ENCODE measurements at regions not wholly inside any gene's neighbourhood (a gene's known extent, or its start where the extent isn't known, plus 50 kb on each side); places are given as distances from the start of the nearest gene placed in this dataset.
A peak's percentile ranks its signal among the peaks of the same experiment; 100 is the strongest.

GRCh38 chr2:118186858-118187254 is 98.6 kb downstream of the INSIG2 start:
- Histone ChIP-seq H3K9me3 (no peaks in the 10 kb centered on the region), H3K4me1 (no peaks in the 10 kb centered on the region), H3K4me3 (ENCODE audit: low read depth, low read length) (peak overlapping the region; percentile 59), H3K36me3 (ENCODE audit: control insufficient read depth, insufficient read depth, low read length) (no peaks in the 10 kb centered on the region), H3K27me3 (replicated peaks; ENCODE audit: control insufficient read depth, insufficient read depth, low read length) (no peaks in the 10 kb centered on the region)
- ChIA-PET POLR2A (no interaction called here), CTCF (no interaction called here)
- Mint-ChIP-seq H3K4me1 (ENCODE audit: low read depth, unreplicated experiment) (peaks cover 5% of the 10 kb centered on the region), H3K4me3 (ENCODE audit: unreplicated experiment) (peak overlapping the region; percentile 88), H3K9me3 (ENCODE audit: unreplicated experiment) (no peaks in the 10 kb centered on the region), H3K27me3 (ENCODE audit: insufficient read depth, unreplicated experiment) (peaks cover 9% of the 10 kb centered on the region), H3K27ac (ENCODE audit: unreplicated experiment) (peak overlapping the region; percentile 84), H3K36me3 (ENCODE audit: insufficient read depth, unreplicated experiment) (peaks cover 7% of the 10 kb centered on the region)
- BruUV-seq (replicated peaks), result no TSS peak
- DNase-seq, result no peak
- intact Hi-C loops (cut with micrococcal nuclease; ENCODE audit: unreplicated experiment), result loop anchor here (5.0 kb wide), 1 partner anchor 140 kb away; no protein-coding TSS in a partner anchor
- TF ChIP-seq, protein P1, sequence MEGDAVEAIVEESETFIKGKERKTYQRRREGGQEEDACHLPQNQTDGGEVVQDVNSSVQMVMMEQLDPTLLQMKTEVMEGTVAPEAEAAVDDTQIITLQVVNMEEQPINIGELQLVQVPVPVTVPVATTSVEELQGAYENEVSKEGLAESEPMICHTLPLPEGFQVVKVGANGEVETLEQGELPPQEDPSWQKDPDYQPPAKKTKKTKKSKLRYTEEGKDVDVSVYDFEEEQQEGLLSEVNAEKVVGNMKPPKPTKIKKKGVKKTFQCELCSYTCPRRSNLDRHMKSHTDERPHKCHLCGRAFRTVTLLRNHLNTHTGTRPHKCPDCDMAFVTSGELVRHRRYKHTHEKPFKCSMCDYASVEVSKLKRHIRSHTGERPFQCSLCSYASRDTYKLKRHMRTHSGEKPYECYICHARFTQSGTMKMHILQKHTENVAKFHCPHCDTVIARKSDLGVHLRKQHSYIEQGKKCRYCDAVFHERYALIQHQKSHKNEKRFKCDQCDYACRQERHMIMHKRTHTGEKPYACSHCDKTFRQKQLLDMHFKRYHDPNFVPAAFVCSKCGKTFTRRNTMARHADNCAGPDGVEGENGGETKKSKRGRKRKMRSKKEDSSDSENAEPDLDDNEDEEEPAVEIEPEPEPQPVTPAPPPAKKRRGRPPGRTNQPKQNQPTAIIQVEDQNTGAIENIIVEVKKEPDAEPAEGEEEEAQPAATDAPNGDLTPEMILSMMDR (IDR thresholded peaks at IDR 0.05; ENCODE audit: insufficient read depth in 1 of 2, low read depth in 1 of 2, low read length in 1 of 2, severe bottlenecking in 1 of 2, unreplicated experiment in 1 of 2), result no peak

DNA sequence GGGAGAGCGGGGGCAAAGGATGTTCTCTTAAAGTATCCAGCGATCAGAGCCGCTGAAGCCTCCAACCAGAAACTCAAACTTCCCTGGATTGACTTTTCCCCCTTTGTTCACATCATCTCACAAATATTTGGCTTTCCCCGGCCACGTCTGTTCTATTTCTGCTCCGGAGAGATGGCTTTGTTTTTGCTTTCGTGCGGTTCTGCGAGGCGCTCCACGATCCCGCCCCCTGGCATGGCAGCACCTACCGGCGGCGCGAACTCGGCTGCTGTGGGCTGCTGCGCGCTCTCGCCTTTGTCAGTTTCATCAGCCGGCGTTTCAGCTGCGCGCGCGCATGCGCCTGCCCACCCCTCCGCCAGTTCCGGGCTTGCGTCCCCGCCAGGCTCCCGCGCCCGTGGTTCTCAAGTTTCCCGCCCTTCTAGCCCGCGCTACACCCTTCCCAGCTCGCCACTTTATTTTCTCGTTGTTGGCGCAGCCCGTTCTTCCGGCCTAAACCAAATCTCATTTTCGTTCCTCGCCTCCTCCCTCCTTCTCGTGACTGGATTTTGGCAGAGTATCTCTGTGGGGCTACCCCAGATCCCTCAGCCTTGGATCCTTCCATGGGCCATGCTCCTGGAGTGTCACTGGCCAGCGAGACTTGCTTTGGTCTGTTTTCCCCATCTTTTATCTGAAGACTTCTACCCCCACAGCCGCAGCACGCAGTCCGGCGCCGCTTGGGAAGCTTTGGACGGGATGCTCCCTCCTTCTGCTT is 98.0 kb downstream of the INSIG2 start:
- peak; percentile 86 to 88 for DNase-seq
- TF ChIP-seq, protein P1 (IDR thresholded peaks at IDR 0.05; ENCODE audit: insufficient read depth in 1 of 2, low read depth in 1 of 2, low read length in 1 of 2, severe bottlenecking in 1 of 2, unreplicated experiment in 1 of 2), result no peak
- Mint-ChIP-seq H3K36me3 (ENCODE audit: insufficient read depth, unreplicated experiment) (peaks cover 7% of the 10 kb centered on the region), H3K4me3 (ENCODE audit: unreplicated experiment) (peak overlapping the region; percentile 88), H3K4me1 (ENCODE audit: low read depth, unreplicated experiment) (peaks cover 5% of the 10 kb centered on the region), H3K27me3 (ENCODE audit: insufficient read depth, unreplicated experiment) (peaks cover 3% of the 10 kb centered on the region), H3K9me3 (ENCODE audit: unreplicated experiment) (no peaks in the 10 kb centered on the region), H3K27ac (ENCODE audit: unreplicated experiment) (peak overlapping the region; percentile 84)
- ChIA-PET POLR2A (no interaction called here), CTCF (interaction anchor here (0.6 to 1.6 kb wide), 2 partner anchors 140 to 710 kb away, joined by 4 to 9 read pairs; no protein-coding TSS in a partner anchor)
- Histone ChIP-seq H3K4me1 (no peaks in the 10 kb centered on the region), H3K27me3 (replicated peaks; ENCODE audit: control insufficient read depth, insufficient read depth, low read length) (no peaks in the 10 kb centered on the region), H3K36me3 (ENCODE audit: control insufficient read depth, insufficient read depth, low read length) (no peaks in the 10 kb centered on the region), H3K4me3 (ENCODE audit: low read depth, low read length) (peak overlapping the region; percentile 59), H3K9me3 (no peaks in the 10 kb centered on the region)
- intact Hi-C loops (cut with micrococcal nuclease; ENCODE audit: unreplicated experiment), result loop anchor here (5.0 kb wide), 1 partner anchor 139 kb away; no protein-coding TSS in a partner anchor
- BruUV-seq (replicated peaks), result no TSS peak

DNA sequence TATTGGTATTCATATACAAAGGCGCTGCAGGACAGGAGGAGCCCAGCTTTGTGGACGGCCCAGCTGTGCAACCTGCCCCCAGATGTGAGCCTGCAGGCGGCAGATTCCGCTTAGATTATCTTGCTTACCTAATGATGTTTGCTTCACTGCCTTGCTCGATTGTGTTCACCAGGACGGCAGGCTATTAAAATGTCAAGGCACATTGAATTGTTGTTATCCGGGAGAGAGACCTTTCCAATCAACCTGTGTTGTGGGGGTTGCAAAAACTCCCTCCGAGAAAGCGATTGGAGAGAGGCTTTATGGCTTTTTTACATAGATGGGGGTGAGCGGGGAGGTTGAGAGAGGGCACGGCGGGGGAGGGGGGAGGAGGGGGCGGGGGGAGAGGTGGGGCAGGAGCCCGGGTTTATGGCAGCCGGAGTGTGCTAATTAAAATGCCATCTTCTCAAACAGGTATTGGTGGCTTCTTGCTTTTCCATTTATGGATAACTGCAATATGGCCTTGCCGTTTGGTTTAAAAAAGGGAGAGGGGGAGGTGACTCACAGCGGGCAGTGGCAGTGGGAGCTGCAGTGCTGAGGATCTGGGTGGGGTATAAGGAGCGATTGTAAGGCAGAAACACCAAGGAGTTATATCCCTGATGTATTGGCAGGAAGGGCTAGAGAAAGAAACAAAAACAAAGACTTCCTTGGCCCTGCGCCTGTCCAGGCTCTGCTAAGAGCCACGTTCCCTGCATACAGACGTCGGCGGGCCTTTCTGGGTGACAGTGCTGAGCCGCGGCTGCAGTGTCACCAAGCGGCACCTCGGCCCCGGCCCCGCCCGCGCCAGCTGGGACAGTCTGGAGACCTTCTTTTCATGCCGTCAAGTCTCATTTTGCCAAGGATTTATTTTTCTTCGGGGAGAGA is 97.2 kb downstream of the INSIG2 start:
- DNase-seq, result peak; percentile 51 to 62
- Histone ChIP-seq H3K4me1 (no peaks in the 10 kb centered on the region), H3K27me3 (replicated peaks; ENCODE audit: control insufficient read depth, insufficient read depth, low read length) (no peaks in the 10 kb centered on the region; the same call in 1 of the 2 replicates), H3K4me3 (ENCODE audit: low read depth, low read length) (peak overlapping the region; percentile 59), H3K9me3 (no peaks in the 10 kb centered on the region), H3K36me3 (ENCODE audit: control insufficient read depth, insufficient read depth, low read length) (no peaks in the 10 kb centered on the region)
- POLR2A ChIA-PET, result no interaction called here
- TF ChIP-seq, protein P1 (IDR thresholded peaks at IDR 0.05; ENCODE audit: insufficient read depth in 1 of 2, low read depth in 1 of 2, low read length in 1 of 2, severe bottlenecking in 1 of 2, unreplicated experiment in 1 of 2), result no peak
- intact Hi-C loops (cut with micrococcal nuclease; ENCODE audit: unreplicated experiment), result loop anchor here (2.0 to 5.0 kb wide), 2 partner anchors 97 to 138 kb away; partner anchors contain the start of gene INSIG2
- CTCF ChIA-PET, result interaction anchor here (0.6 to 1.6 kb wide), 2 partner anchors 139 to 709 kb away, joined by 4 to 9 read pairs; no protein-coding TSS in a partner anchor
- Mint-ChIP-seq H3K9me3 (ENCODE audit: unreplicated experiment) (no peaks in the 10 kb centered on the region), H3K4me1 (ENCODE audit: low read depth, unreplicated experiment) (peaks cover 5% of the 10 kb centered on the region), H3K27ac (ENCODE audit: unreplicated experiment) (peak overlapping the region; percentile 84), H3K27me3 (ENCODE audit: insufficient read depth, unreplicated experiment) (peaks cover 2% of the 10 kb centered on the region), H3K4me3 (ENCODE audit: unreplicated experiment) (peak overlapping the region; percentile 88), H3K36me3 (ENCODE audit: insufficient read depth, unreplicated experiment) (peaks cover 7% of the 10 kb centered on the region)
- BruUV-seq (replicated peaks), result TSS peak; percentile 92

Measured in Caco-2 (cell line).